ENCODE measurements at regions not wholly inside any gene's neighbourhood (a gene's known extent, or its start where the extent isn't known, plus 50 kb on each side); places are given as distances from the start of the nearest gene placed in this dataset.
"Not testable (repeated sequence)": the region's sequence is repeated elsewhere in the genome, so short reads cannot be mapped to it uniquely, and the experiment has no call there.

DNA sequence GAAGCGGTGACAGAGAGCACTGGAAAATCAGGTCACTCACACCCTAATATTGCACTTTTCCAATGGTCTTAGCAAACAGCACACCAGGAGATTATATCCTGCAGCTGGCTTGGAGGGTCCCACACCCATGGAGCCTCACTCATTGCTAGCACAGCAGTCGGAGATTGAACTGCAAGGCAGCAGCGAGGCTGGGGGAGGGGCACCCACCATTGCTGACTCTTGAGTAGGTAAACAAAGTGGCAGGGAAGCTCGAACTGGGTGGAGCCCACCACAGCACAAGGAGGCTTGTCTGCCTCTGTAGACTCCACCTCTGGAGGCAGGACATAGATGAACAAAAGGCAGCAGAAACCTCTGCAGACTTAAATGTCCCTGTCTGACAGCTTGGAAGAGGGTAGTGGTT lies 1579.7 kb downstream of the REEP3 start:
- TF ChIP-seq, protein P1, sequence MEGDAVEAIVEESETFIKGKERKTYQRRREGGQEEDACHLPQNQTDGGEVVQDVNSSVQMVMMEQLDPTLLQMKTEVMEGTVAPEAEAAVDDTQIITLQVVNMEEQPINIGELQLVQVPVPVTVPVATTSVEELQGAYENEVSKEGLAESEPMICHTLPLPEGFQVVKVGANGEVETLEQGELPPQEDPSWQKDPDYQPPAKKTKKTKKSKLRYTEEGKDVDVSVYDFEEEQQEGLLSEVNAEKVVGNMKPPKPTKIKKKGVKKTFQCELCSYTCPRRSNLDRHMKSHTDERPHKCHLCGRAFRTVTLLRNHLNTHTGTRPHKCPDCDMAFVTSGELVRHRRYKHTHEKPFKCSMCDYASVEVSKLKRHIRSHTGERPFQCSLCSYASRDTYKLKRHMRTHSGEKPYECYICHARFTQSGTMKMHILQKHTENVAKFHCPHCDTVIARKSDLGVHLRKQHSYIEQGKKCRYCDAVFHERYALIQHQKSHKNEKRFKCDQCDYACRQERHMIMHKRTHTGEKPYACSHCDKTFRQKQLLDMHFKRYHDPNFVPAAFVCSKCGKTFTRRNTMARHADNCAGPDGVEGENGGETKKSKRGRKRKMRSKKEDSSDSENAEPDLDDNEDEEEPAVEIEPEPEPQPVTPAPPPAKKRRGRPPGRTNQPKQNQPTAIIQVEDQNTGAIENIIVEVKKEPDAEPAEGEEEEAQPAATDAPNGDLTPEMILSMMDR (IDR thresholded peaks at IDR 0.05) = not testable (repeated sequence)
- TF ChIP-seq POLR2A, POLR2AphosphoS5 (IDR thresholded peaks at IDR 0.05): not testable (repeated sequence)
